H1 (cell line): ENCODE measurements at regions not wholly inside any gene's neighbourhood (a gene's known extent, or its start where the extent isn't known, plus 50 kb on each side); places are given as distances from the start of the nearest gene placed in this dataset.

Source experiments
- CTCF ChIA-PET: fragments of 300-600 bp; sonication (Branson Sonifier 250); formaldehyde crosslinking; loops from one replicate; lab custom pipeline; 2021; ENCODE audit not compliant: partially characterized antibody; lab: Charles Lee
- POLR2A ChIA-PET: fragments of 300-600 bp; sonication (Branson Sonifier 250); formaldehyde crosslinking; loops from one replicate; lab custom pipeline; 2021; ENCODE audit warnings: inconsistent platforms; ENCODE audit not compliant: partially characterized antibody; lab: Charles Lee
- DNase-seq, 2 experiments: peaks; one replicate each; pipeline versions ENCODE4 v3.0.0 to v3.0.0-alpha.2; 2010 to 2022; ENCODE audit warnings: low spot score in 2 of 2, low read depth in 1 of 2, mixed read lengths in 1 of 2
- FAIRE-seq: peaks from 2 replicates; lab custom pipeline; 2011; peaks lifted over from hg19 to GRCh38; lab: Jason Lieb, UNC
- H2AFZ ChIP-seq: 2 replicates; pipeline ENCODE4 v1.8.1; 2012; ENCODE audit warnings: low read length, inconsistent platforms
- H2AK5ac ChIP-seq: 2 replicates; pipeline ENCODE4 v1.6.1; 2013; ENCODE audit warnings: low read depth, low read length
- H2BK120ac ChIP-seq: replicated peaks from 2 replicates; pipeline ENCODE3; 2013; ENCODE audit warnings: low read depth, low read length, inconsistent platforms
- H2BK12ac ChIP-seq: 2 replicates; pipeline ENCODE4 v1.6.1; 2013; ENCODE audit warnings: low read depth, low read length
- H2BK15ac ChIP-seq: 2 replicates; pipeline ENCODE4 v1.6.1; 2013; ENCODE audit warnings: low read length
- H2BK20ac ChIP-seq: 2 replicates; pipeline ENCODE4 v1.6.1; 2013; ENCODE audit warnings: low read length
- H2BK5ac ChIP-seq: 2 replicates; pipeline ENCODE4 v1.6.1; 2013; ENCODE audit warnings: low read depth, low read length
- H3K14ac ChIP-seq: 2 replicates; pipeline ENCODE4 v1.6.1; 2013; ENCODE audit warnings: inconsistent platforms; ENCODE audit not compliant: insufficient read length
- H3K18ac ChIP-seq: 2 replicates; pipeline ENCODE4 v1.6.1; 2013; ENCODE audit warnings: low read length; ENCODE audit errors: extremely low read depth
- H3K23ac ChIP-seq: 2 replicates; pipeline ENCODE4 v1.6.1; 2013; ENCODE audit warnings: inconsistent platforms; ENCODE audit not compliant: insufficient read length
- H3K23me2 ChIP-seq: 2 replicates; pipeline ENCODE4 v1.6.1; 2013; ENCODE audit warnings: low read depth, low read length
- H3K27ac ChIP-seq: 2 replicates; pipeline ENCODE4 v1.6.1; 2011; ENCODE audit warnings: low read depth, low read length, inconsistent platforms
- H3K27me3 ChIP-seq, 4 experiments: replicated peaks in 1 of 4; 1 replicate in 1 of 4; 2 replicates in 3 of 4; pipeline versions ENCODE4 v1.6.1 to v1.8.1; 2011 to 2013; ENCODE audit warnings: low read length in 3 of 4, mild to moderate bottlenecking in 3 of 4, inconsistent platforms in 2 of 4, mixed read lengths in 2 of 4, moderate library complexity in 1 of 4; ENCODE audit not compliant: control insufficient read depth in 3 of 4, insufficient read depth in 3 of 4; ENCODE audit errors: extremely low read depth in 1 of 4
- H3K36me3 ChIP-seq, 4 experiments: 2 replicates each; pipeline versions ENCODE4 v1.6.1 to v1.8.1; 2011 to 2013; ENCODE audit warnings: mild to moderate bottlenecking in 4 of 4, low read length in 3 of 4, moderate library complexity in 2 of 4, control low read depth in 1 of 4, inconsistent platforms in 1 of 4; ENCODE audit not compliant: insufficient read depth in 4 of 4, control insufficient read depth in 2 of 4
- H3K4ac ChIP-seq: replicated peaks from 2 replicates; pipeline ENCODE3; 2013; ENCODE audit warnings: low read length, low read depth, mixed read lengths, inconsistent platforms; ENCODE audit not compliant: insufficient read length
- H3K4me1 ChIP-seq, 4 experiments: replicated peaks in 1 of 4; 1 replicate in 1 of 4; 2 replicates in 3 of 4; pipeline versions ENCODE4 v1.6.1 to v1.8.1; 2011 to 2013; ENCODE audit warnings: low read length in 3 of 4, inconsistent platforms in 2 of 4, mixed read lengths in 1 of 4; ENCODE audit not compliant: insufficient read depth in 4 of 4, control insufficient read depth in 3 of 4
- H3K4me2 ChIP-seq, 2 experiments: 2 replicates each; pipeline versions ENCODE4 v1.6.1 to v1.8.1; 2011 to 2013; ENCODE audit warnings: low read depth in 2 of 2, low read length in 2 of 2, control low read depth in 1 of 2, inconsistent platforms in 1 of 2, mild to moderate bottlenecking in 1 of 2; ENCODE audit not compliant: insufficient read depth in 1 of 2
- H3K4me3 ChIP-seq, 4 experiments: fragments of 200-600, 300-600 bp in 1 of 4; sonication (generic), shearing (Covaris generic), sonication (Bioruptor Twin) in 1 of 4; 2 replicates each; pipeline versions ENCODE4 v1.5.1 to v1.8.1; 2011 to 2016; ENCODE audit warnings: low read length in 4 of 4, low read depth in 3 of 4, control low read depth in 2 of 4, inconsistent platforms in 2 of 4, mild to moderate bottlenecking in 2 of 4, mixed read lengths in 1 of 4, moderate library complexity in 1 of 4; ENCODE audit not compliant: insufficient read depth in 2 of 4; ENCODE audit errors: extremely low read depth in 1 of 4
- H3K56ac ChIP-seq: replicated peaks from 2 replicates; pipeline ENCODE3; 2013; ENCODE audit warnings: low read depth, mild to moderate bottlenecking, mixed read lengths, low read length, inconsistent platforms; ENCODE audit not compliant: insufficient read length
- H3K79me1 ChIP-seq: 2 replicates; pipeline ENCODE4 v1.6.1; 2013; ENCODE audit warnings: low read depth, low read length, control low read depth
- H3K79me2 ChIP-seq, 2 experiments: 2 replicates each; pipeline versions ENCODE4 v1.6.1 to v1.8.1; 2012 to 2013; ENCODE audit warnings: low read length in 2 of 2, mild to moderate bottlenecking in 2 of 2, inconsistent platforms in 1 of 2; ENCODE audit not compliant: insufficient read depth in 2 of 2, control insufficient read depth in 1 of 2
- H3K9ac ChIP-seq, 4 experiments: replicated peaks in 1 of 4; 1 replicate in 1 of 4; 2 replicates in 3 of 4; pipeline versions ENCODE4 v1.6.1 to v1.8.1; 2011 to 2013; ENCODE audit warnings: low read depth in 3 of 4, low read length in 3 of 4, control low read depth in 2 of 4, mild to moderate bottlenecking in 2 of 4, moderate library complexity in 2 of 4, inconsistent platforms in 1 of 4; ENCODE audit errors: extremely low read depth in 1 of 4
- H3K9me3 ChIP-seq, 2 experiments: 2 replicates each; pipeline versions ENCODE4 v1.6.1 to v1.8.1; 2012 to 2013; ENCODE audit warnings: mild to moderate bottlenecking in 2 of 2, moderate library complexity in 2 of 2, control low read depth in 1 of 2, inconsistent platforms in 1 of 2, low read depth in 1 of 2, low read length in 1 of 2, mixed read lengths in 1 of 2; ENCODE audit not compliant: insufficient read depth in 2 of 2
- H4K20me1 ChIP-seq, 2 experiments: replicated peaks in 1 of 2; 2 replicates each; pipeline versions ENCODE3 to v1.8.1; 2011 to 2013; ENCODE audit warnings: inconsistent platforms in 2 of 2, low read length in 2 of 2, mild to moderate bottlenecking in 1 of 2; ENCODE audit not compliant: insufficient read depth in 2 of 2, control insufficient read depth in 1 of 2
- H4K5ac ChIP-seq: 2 replicates; pipeline ENCODE4 v1.6.1; 2013; ENCODE audit warnings: low read length, low read depth, mixed read lengths, inconsistent platforms; ENCODE audit not compliant: insufficient read length
- H4K8ac ChIP-seq: 2 replicates; pipeline ENCODE4 v1.8.0; 2013; ENCODE audit warnings: mild to moderate bottlenecking, moderate library complexity, low read length, inconsistent platforms; ENCODE audit not compliant: insufficient read depth; ENCODE audit errors: extremely low read depth
- H4K91ac ChIP-seq: replicated peaks from 2 replicates; pipeline ENCODE3; 2013; ENCODE audit warnings: low read length, mixed read lengths, inconsistent platforms; ENCODE audit not compliant: insufficient read length
- ASH2L ChIP-seq: fragments of 200-600, 300-600 bp; sonication (generic); IDR thresholded peaks from one replicate; pipeline ENCODE4 v1.7.1; 2017; ENCODE audit warnings: low read length
- BACH1 ChIP-seq: IDR thresholded peaks from 2 replicates; pipeline ENCODE4 v1.6.1; 2012; ENCODE audit warnings: low read length, improper control_type of control experiment
- BCL11A ChIP-seq, 2 experiments: IDR thresholded peaks; one replicate each; pipeline ENCODE4 v1.6.1; 2011; ENCODE audit warnings: low read depth in 2 of 2, low read length in 2 of 2, mild to moderate bottlenecking in 2 of 2
- CEBPB ChIP-seq: IDR thresholded peaks from 2 replicates; pipeline ENCODE4 v1.6.1; 2012; ENCODE audit warnings: low read depth, low read length
- EGR1 ChIP-seq: IDR thresholded peaks from 2 replicates; pipeline ENCODE4 v1.6.1; 2011; ENCODE audit warnings: low read depth, low read length, borderline replicate concordance
- GTF2F1 ChIP-seq: IDR thresholded peaks from 2 replicates; pipeline ENCODE4 v1.6.1; 2012; ENCODE audit warnings: low read depth, low read length, improper control_type of control experiment, borderline replicate concordance
- NRF1 ChIP-seq: IDR thresholded peaks from 2 replicates; pipeline ENCODE4 v1.6.1; 2011; ENCODE audit warnings: mild to moderate bottlenecking, low read depth, low read length, improper control_type of control experiment
- PHF8 ChIP-seq: fragments of 200-600 bp; sonication (generic); conservative IDR thresholded peaks from 2 replicates; pipeline ENCODE4 v1.7.1; 2012; ENCODE audit warnings: low read depth, mild to moderate bottlenecking, inconsistent platforms, low read length, moderate library complexity
- POLR2AphosphoS5 ChIP-seq: IDR thresholded peaks from 2 replicates; pipeline ENCODE4 v1.6.1; 2011; ENCODE audit warnings: low read depth, low read length
- RAD21 ChIP-seq, 2 experiments: IDR thresholded peaks in 1 of 2; conservative IDR thresholded peaks in 1 of 2; 2 replicates each; pipeline ENCODE4 v1.6.1; 2011; ENCODE audit warnings: low read depth in 2 of 2, low read length in 2 of 2, improper control_type of control experiment in 1 of 2, inconsistent platforms in 1 of 2, mild to moderate bottlenecking in 1 of 2, moderate library complexity in 1 of 2
- SIN3A ChIP-seq, 2 experiments: IDR thresholded peaks in 1 of 2; conservative IDR thresholded peaks in 1 of 2; 2 replicates each; pipeline ENCODE4 v1.6.1; 2011 to 2012; ENCODE audit warnings: low read length in 2 of 2, improper control_type of control experiment in 1 of 2, low read depth in 1 of 2, mild to moderate bottlenecking in 1 of 2
- TCF12 ChIP-seq: IDR thresholded peaks from 2 replicates; pipeline ENCODE4 v1.6.1; 2011; ENCODE audit warnings: low read depth, mild to moderate bottlenecking, low read length
- TEAD4 ChIP-seq: IDR thresholded peaks from 2 replicates; pipeline ENCODE4 v1.6.1; 2012; ENCODE audit warnings: low read depth, low read length, inconsistent platforms, mixed read lengths
- WGBS, 2 experiments: shearing (Covaris generic) in 1 of 2; methylation state at CpG; one replicate each; pipeline versions ENCODE4 v1.1.6 to v1.1.7; 2013 to 2015; ENCODE audit warnings: low lambda C conversion rate in 2 of 2, mixed read lengths in 2 of 2, inconsistent platforms in 1 of 2, low coverage in 1 of 2, missing lambda C conversion rate in 1 of 2; ENCODE audit not compliant: insufficient replicate concordance in 2 of 2, insufficient coverage in 1 of 2, insufficient read length in 1 of 2; ENCODE audit errors: extremely low coverage in 1 of 2, missing lambda C conversion rate in 1 of 2; 5-methylcytosine and 5-hydroxymethylcytosine counted together

DNA sequence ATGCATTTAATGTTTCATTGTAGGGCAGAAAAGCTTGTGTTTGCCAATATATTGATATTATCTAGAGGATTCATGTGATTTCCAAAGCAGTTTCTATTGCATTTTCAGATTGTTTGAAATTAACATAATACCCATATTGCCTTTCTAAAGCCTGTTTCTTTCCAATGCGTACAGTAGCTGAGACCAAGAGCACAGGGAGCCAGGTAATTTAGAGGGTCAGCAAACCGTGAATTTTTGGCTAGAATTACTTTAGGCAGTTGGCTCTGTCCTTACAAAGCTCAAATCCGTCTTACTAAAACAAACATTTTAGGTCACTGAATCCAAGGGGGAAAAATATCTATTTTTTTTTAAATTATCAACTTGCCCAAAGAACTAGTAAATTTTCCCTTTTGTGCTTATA lies 604.9 kb upstream of the ADARB2 start:
- Histone ChIP-seq H2AFZ (no peak overlapping the region), H2BK12ac (no peak overlapping the region), H2BK15ac (no peak overlapping the region), H3K4me3 (no peak overlapping the region), H3K9ac (no peak overlapping the region), H2BK5ac (no peak overlapping the region), H3K36me3 (no peaks in the 10 kb centered on the region), H4K91ac (no peak overlapping the region), H3K27me3 (no peaks in the 10 kb centered on the region), H3K27ac (no peak overlapping the region), H3K4me1 (no peaks in the 10 kb centered on the region), H3K56ac (no peak overlapping the region), H2BK20ac (no peak overlapping the region), H3K4ac (no peak overlapping the region), H3K23ac (no peak overlapping the region), H3K4me2 (no peak overlapping the region), H4K8ac (no peak overlapping the region), H3K79me2 (no peaks in the 10 kb centered on the region), H2AK5ac (no peak overlapping the region), H3K23me2 (no peaks in the 10 kb centered on the region), H3K14ac (no peak overlapping the region), H4K5ac (no peak overlapping the region), H4K20me1 (no peaks in the 10 kb centered on the region), H3K18ac (no peak overlapping the region), H3K9me3 (no peaks in the 10 kb centered on the region), H2BK120ac (no peak overlapping the region), H3K79me1 (no peaks in the 10 kb centered on the region)
- no peak for DNase-seq
- FAIRE-seq, result peak; percentile 7
- POLR2A ChIA-PET, result no interaction called here
- CTCF ChIA-PET, result no interaction called here
- WGBS, 2 experiments, result 93% methylated on average over 3 of the region's 3 CpGs; no CpG with 5 or more reads in 1 of the 2 experiments
- TF ChIP-seq EGR1, result no peak
- no peak for TF ChIP-seq TEAD4
- no peak for TF ChIP-seq GTF2F1
- TF ChIP-seq SIN3A (conservative IDR thresholded peaks at IDR 0.05 in 1 of 2, IDR thresholded peaks at IDR 0.05 in 1 of 2; ENCODE audit: low read depth in 1 of 2, low read length in 2 of 2), result no peak
- no peak for TF ChIP-seq BCL11A (IDR thresholded peaks at IDR 0.05; ENCODE audit: low read depth in 2 of 2, low read length in 2 of 2)
- TF ChIP-seq CEBPB, result no peak
- TF ChIP-seq NRF1, result no peak
- no peak for TF ChIP-seq TCF12
- no peak for TF ChIP-seq ASH2L
- no peak for TF ChIP-seq RAD21 (IDR thresholded peaks at IDR 0.05 in 1 of 2, conservative IDR thresholded peaks at IDR 0.05 in 1 of 2; ENCODE audit: low read depth in 2 of 2, low read length in 2 of 2)
- no peak for TF ChIP-seq PHF8
- no peak for TF ChIP-seq BACH1
- no peak for TF ChIP-seq POLR2AphosphoS5
